ENCODE measurements at regions not wholly inside any gene's neighbourhood (a gene's known extent, or its start where the extent isn't known, plus 50 kb on each side); places are given as distances from the start of the nearest gene placed in this dataset.

- no peak for TF ChIP-seq KDM5A (IDR thresholded peaks at IDR 0.05; ENCODE audit: low read length)
These were observed 238.9 kb downstream of the CYP26B1 start (continued) for GRCh38 chr2:71908798-71909197.

GRCh38 chr2:71907503-71907902 lies 240.2 kb downstream of the CYP26B1 start:
- no peak for DNase-seq (ENCODE audit: low read depth in 1 of 2, low spot score in 2 of 2)
- Histone ChIP-seq H3K56ac (replicated peaks; ENCODE audit: insufficient read length, low read depth, low read length) (no peak overlapping the region), H3K4ac (replicated peaks; ENCODE audit: insufficient read length, low read depth, low read length) (no peak overlapping the region), H2BK12ac (ENCODE audit: low read depth, low read length) (no peak overlapping the region), H2AK5ac (ENCODE audit: low read depth, low read length) (no peak overlapping the region), H2AFZ (ENCODE audit: low read length) (no peak overlapping the region), H2BK5ac (ENCODE audit: low read depth, low read length) (no peak overlapping the region), H4K20me1 (replicated peaks in 1 of 2; ENCODE audit: control insufficient read depth in 1 of 2, insufficient read depth in 2 of 2, low read length in 2 of 2) (no peaks in the 10 kb centered on the region), H4K91ac (replicated peaks; ENCODE audit: insufficient read length, low read length) (no peak overlapping the region), H3K79me2 (ENCODE audit: control insufficient read depth in 1 of 2, insufficient read depth in 2 of 2, low read length in 2 of 2) (no peaks in the 10 kb centered on the region), H3K18ac (ENCODE audit: extremely low read depth, low read length) (no peak overlapping the region), H3K23me2 (ENCODE audit: low read depth, low read length) (no peaks in the 10 kb centered on the region), H3K23ac (ENCODE audit: insufficient read length) (no peak overlapping the region), H3K27me3 (replicated peaks in 1 of 4; ENCODE audit: control insufficient read depth in 3 of 4, extremely low read depth in 1 of 4, insufficient read depth in 3 of 4, low read length in 3 of 4) (no peaks in the 10 kb centered on the region), H4K5ac (ENCODE audit: insufficient read length, low read depth, low read length) (no peak overlapping the region), H3K4me2 (ENCODE audit: insufficient read depth in 1 of 2, low read depth in 2 of 2, low read length in 2 of 2) (no peak overlapping the region), H3K27ac (ENCODE audit: low read depth, low read length) (no peak overlapping the region), H3K79me1 (ENCODE audit: low read depth, low read length) (no peaks in the 10 kb centered on the region), H2BK15ac (ENCODE audit: low read length) (no peak overlapping the region), H3K14ac (ENCODE audit: insufficient read length) (no peak overlapping the region), H2BK120ac (replicated peaks; ENCODE audit: low read depth, low read length) (no peak overlapping the region), H3K4me3 (ENCODE audit: extremely low read depth in 1 of 4, insufficient read depth in 2 of 4, low read depth in 3 of 4, low read length in 4 of 4) (no peak overlapping the region), H3K9ac (replicated peaks in 1 of 4; ENCODE audit: extremely low read depth in 1 of 4, low read depth in 3 of 4, low read length in 3 of 4) (no peak overlapping the region), H2BK20ac (ENCODE audit: low read length) (no peak overlapping the region), H3K9me3 (ENCODE audit: insufficient read depth in 2 of 2, low read depth in 1 of 2, low read length in 1 of 2) (peaks cover 3 to 15% of the 10 kb centered on the region in 2 experiments; a peak in 2 of 4 replicates), H3K36me3 (ENCODE audit: control insufficient read depth in 2 of 4, insufficient read depth in 4 of 4, low read length in 3 of 4) (no peaks in the 10 kb centered on the region), H3K4me1 (replicated peaks in 1 of 4; ENCODE audit: control insufficient read depth in 3 of 4, insufficient read depth in 4 of 4, low read length in 3 of 4) (no peaks in the 10 kb centered on the region), H4K8ac (ENCODE audit: extremely low read depth, insufficient read depth, low read length) (no peak overlapping the region)
- ChIA-PET CTCF (ENCODE audit: partially characterized antibody) (interaction anchor here (1.0 to 1.1 kb wide), 2 partner anchors 16 to 361 kb away, joined by 3 read pairs; no protein-coding TSS in a partner anchor), POLR2A (ENCODE audit: partially characterized antibody) (no interaction called here)
- FAIRE-seq = no peak
- WGBS, 2 experiments (ENCODE audit: extremely low coverage in 1 of 2, insufficient coverage in 1 of 2, insufficient read length in 1 of 2, insufficient replicate concordance in 2 of 2, low coverage in 1 of 2, low lambda C conversion rate in 2 of 2, missing lambda C conversion rate in 1 of 2) = 87% methylated on average over 3 of the region's 3 CpGs; no CpG with 5 or more reads in 1 of the 2 experiments
- TF ChIP-seq RAD21 (IDR thresholded peaks at IDR 0.05 in 1 of 2, conservative IDR thresholded peaks at IDR 0.05 in 1 of 2; ENCODE audit: low read depth in 2 of 2, low read length in 2 of 2) (no peak), ASH2L (IDR thresholded peaks at IDR 0.05; ENCODE audit: low read length) (no peak), CTCF (IDR thresholded peaks at IDR 0.05; ENCODE audit: control extremely low read depth in 1 of 3, insufficient read depth in 1 of 3, low read depth in 1 of 3, low read length in 3 of 3) (no peak), TAF1 (IDR thresholded peaks at IDR 0.05; ENCODE audit: low read depth, low read length) (no peak), ATF3 (IDR thresholded peaks at IDR 0.05; ENCODE audit: insufficient read depth, low read depth, low read length) (no peak), PHF8 (conservative IDR thresholded peaks at IDR 0.05; ENCODE audit: low read depth, low read length) (no peak), SIX5 (IDR thresholded peaks at IDR 0.05; ENCODE audit: low read depth, low read length) (no peak), TCF12 (IDR thresholded peaks at IDR 0.05; ENCODE audit: low read depth, low read length) (no peak), CHD1 (IDR thresholded peaks at IDR 0.05; ENCODE audit: low read depth, low read length) (no peak)
